HG02943 (cell line): ENCODE measurements at regions not wholly inside any gene's neighbourhood (a gene's known extent, or its start where the extent isn't known, plus 50 kb on each side); places are given as distances from the start of the nearest gene placed in this dataset.

ENCODE experiments used
- ATAC-seq: cut with Tn5 transposase; IDR thresholded peaks from one replicate; pipeline ENCODE4 v1.9.1; 2021; ENCODE audit warnings: mild to moderate bottlenecking, low read depth, moderate library complexity; ENCODE audit not compliant: unreplicated experiment

GRCh38 chr3:102269406-102269805, 165.4 kb upstream of the ZPLD1 start:
- ATAC-seq, result no peak

- no peak for ATAC-seq
Observed at GRCh38 chr3:102290241-102290640, 144.6 kb upstream of the ZPLD1 start.

GRCh38 chr3:102295756-102296155, 139.1 kb upstream of the ZPLD1 start:
- no peak for ATAC-seq

GRCh38 chr3:102297072-102297658, 137.7 kb upstream of the ZPLD1 start:
- no peak for ATAC-seq

- no peak for ATAC-seq
Observed at GRCh38 chr3:102299125-102299877, 135.5 kb upstream of the ZPLD1 start.

GRCh38 chr3:102301155-102301880, 133.5 kb upstream of the ZPLD1 start:
- ATAC-seq, result no peak

GRCh38 chr3:102302020-102302419, 132.8 kb upstream of the ZPLD1 start:
- ATAC-seq, result no peak

- ATAC-seq, result no peak
Observed at GRCh38 chr3:102304550-102304949, 130.3 kb upstream of the ZPLD1 start.

- no peak for ATAC-seq
Observed at GRCh38 chr3:102307442-102307841, 127.4 kb upstream of the ZPLD1 start.

GRCh38 chr3:102329066-102329465, 105.7 kb upstream of the ZPLD1 start:
- no peak for ATAC-seq

GRCh38 chr3:102329561-102329960, 105.3 kb upstream of the ZPLD1 start:
- ATAC-seq, result no peak

GRCh38 chr3:102332205-102332604, 102.6 kb upstream of the ZPLD1 start:
- ATAC-seq, result no peak

- no peak for ATAC-seq
Observed at GRCh38 chr3:102332934-102333333, 101.9 kb upstream of the ZPLD1 start.

GRCh38 chr3:102336130-102336529, 98.7 kb upstream of the ZPLD1 start:
- ATAC-seq, result no peak

- ATAC-seq, result no peak
Observed at GRCh38 chr3:102339671-102340070, 95.1 kb upstream of the ZPLD1 start.

GRCh38 chr3:102346897-102347296, 87.9 kb upstream of the ZPLD1 start:
- no peak for ATAC-seq

GRCh38 chr3:102348904-102349303, 85.9 kb upstream of the ZPLD1 start:
- no peak for ATAC-seq

- ATAC-seq, result no peak
Observed at GRCh38 chr3:102353148-102353547, 81.7 kb upstream of the ZPLD1 start.

GRCh38 chr3:102353805-102354204, 81.0 kb upstream of the ZPLD1 start:
- ATAC-seq, result no peak

GRCh38 chr3:102354818-102355515, 79.8 kb upstream of the ZPLD1 start:
- ATAC-seq, result no peak

- no peak for ATAC-seq
Observed at GRCh38 chr3:102356506-102356905, 78.3 kb upstream of the ZPLD1 start.
